ENCODE measurements at regions not wholly inside any gene's neighbourhood (a gene's known extent, or its start where the extent isn't known, plus 50 kb on each side); places are given as distances from the start of the nearest gene placed in this dataset.
"Not testable (repeated sequence)": the region's sequence is repeated elsewhere in the genome, so short reads cannot be mapped to it uniquely, and the experiment has no call there.

DNA sequence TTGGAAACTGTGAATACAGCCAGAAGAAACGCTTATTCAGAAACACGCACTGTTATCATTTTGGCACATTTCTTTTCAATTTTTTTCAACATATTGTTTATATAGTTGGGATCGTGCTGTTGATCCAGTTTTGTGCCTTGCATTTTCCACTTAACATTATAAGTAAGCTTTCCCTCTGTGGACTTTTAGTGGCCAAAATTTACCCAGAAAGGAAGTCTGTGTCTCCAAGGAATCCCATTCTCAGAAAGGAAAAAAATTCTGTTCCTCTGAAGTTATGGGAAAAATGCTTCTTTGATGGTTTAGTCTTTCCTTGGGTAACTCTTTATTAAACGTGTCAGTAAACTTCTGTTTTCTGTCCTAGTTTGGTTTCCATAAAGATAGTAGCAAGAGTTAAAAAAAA, 280.0 kb downstream of the REEP3 start:
- H3K9ac ChIP-seq (ENCODE audit: low read length): no peak overlapping the region
- no peaks in the 10 kb centered on the region for H3K9me3 ChIP-seq (ENCODE audit: control insufficient read depth, low read length)
- H3K36me3 ChIP-seq (ENCODE audit: control insufficient read depth, insufficient read depth, low read length): no peaks in the 10 kb centered on the region
- H3K4me3 ChIP-seq (ENCODE audit: low read length): no peak overlapping the region
- no peaks in the 10 kb centered on the region for H3K4me1 ChIP-seq (ENCODE audit: control insufficient read depth, insufficient read depth, low read length)
- H3K27me3 ChIP-seq (ENCODE audit: control insufficient read depth, insufficient read depth, low read length): no peaks in the 10 kb centered on the region

DNA sequence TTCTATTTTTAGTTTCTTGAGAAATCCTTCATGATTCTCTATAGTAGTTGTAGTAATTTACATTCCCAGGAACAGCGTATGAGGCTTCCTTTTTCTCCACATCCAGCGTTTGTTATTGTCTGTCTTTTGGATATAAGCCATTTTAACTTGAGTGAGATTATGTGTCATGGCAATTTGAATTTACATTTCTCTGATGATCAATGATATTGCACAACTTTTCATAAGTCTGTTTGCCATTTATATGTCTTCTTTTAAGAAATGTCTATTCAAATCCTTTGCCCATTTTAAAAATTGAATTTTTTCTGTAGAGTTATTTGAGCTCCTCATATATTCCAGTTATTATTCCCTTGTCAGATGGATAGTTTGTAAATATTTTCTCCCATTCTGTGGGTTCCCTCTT, 285.1 kb downstream of the REEP3 start:
- H3K4me1 ChIP-seq (ENCODE audit: control insufficient read depth, insufficient read depth, low read length): no peaks in the 10 kb centered on the region
- H3K9me3 ChIP-seq (ENCODE audit: control insufficient read depth, low read length): no peaks in the 10 kb centered on the region
- no peak overlapping the region for H3K4me3 ChIP-seq (ENCODE audit: low read length)
- no peaks in the 10 kb centered on the region for H3K27me3 ChIP-seq (ENCODE audit: control insufficient read depth, insufficient read depth, low read length)
- no peak overlapping the region for H3K9ac ChIP-seq (ENCODE audit: low read length)
- no peaks in the 10 kb centered on the region for H3K36me3 ChIP-seq (ENCODE audit: control insufficient read depth, insufficient read depth, low read length)

DNA sequence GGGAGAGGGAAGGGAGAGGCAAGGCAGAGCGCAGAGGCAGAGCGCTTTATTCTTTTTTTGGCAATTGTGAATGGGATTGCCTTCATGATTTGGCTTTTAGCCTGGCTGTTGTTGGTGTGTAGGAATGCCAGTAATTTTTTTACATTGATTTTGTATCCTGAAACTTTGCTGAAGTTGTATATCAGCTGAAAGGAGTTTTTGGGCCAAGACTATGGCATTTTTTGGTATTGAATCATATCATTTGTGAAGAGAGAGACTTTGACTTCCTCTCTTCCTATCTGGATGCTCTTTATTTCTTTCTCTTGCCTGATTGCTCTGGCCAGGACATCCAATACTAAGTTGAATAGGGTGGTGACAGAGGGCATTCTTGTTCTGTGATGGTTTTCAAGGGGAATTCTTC, 291.3 kb downstream of the REEP3 start:
- H3K9me3 ChIP-seq (ENCODE audit: control insufficient read depth, low read length): no peaks in the 10 kb centered on the region
- no peak overlapping the region for H3K9ac ChIP-seq (ENCODE audit: low read length)
- no peaks in the 10 kb centered on the region for H3K4me1 ChIP-seq (ENCODE audit: control insufficient read depth, insufficient read depth, low read length)
- no peaks in the 10 kb centered on the region for H3K36me3 ChIP-seq (ENCODE audit: control insufficient read depth, insufficient read depth, low read length)
- H3K27me3 ChIP-seq (ENCODE audit: control insufficient read depth, insufficient read depth, low read length): no peaks in the 10 kb centered on the region
- no peak overlapping the region for H3K4me3 ChIP-seq (ENCODE audit: low read length)

DNA sequence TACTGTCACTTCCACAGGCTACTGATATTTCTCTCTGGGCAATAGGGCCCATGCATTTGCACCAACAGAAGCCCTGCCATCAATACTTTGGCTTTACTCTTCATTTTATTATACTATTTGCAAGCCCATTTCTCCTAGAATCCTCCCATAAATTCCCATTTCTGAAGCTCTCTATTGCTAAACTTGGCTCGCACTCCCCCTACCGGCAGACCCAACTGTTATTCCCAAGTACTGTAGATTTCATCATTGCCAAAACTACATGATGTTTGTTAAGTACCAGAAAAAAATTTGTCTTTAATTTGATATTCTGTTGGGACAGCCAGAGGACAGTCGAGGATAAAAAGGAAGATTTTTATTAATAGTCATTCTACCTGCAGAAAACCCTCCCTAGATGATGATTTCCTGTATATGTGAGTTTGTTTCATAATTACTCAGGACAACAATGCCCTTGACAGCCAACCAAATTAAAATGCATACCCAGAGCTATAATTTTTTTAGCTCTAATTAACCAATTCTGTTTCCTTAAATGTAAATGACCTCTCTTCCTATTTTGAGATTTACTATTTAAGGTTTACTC, 298.6 kb downstream of the REEP3 start:
- no peak overlapping the region for H3K9ac ChIP-seq (ENCODE audit: low read length)
- H3K36me3 ChIP-seq (ENCODE audit: control insufficient read depth, insufficient read depth, low read length): no peaks in the 10 kb centered on the region

DNA sequence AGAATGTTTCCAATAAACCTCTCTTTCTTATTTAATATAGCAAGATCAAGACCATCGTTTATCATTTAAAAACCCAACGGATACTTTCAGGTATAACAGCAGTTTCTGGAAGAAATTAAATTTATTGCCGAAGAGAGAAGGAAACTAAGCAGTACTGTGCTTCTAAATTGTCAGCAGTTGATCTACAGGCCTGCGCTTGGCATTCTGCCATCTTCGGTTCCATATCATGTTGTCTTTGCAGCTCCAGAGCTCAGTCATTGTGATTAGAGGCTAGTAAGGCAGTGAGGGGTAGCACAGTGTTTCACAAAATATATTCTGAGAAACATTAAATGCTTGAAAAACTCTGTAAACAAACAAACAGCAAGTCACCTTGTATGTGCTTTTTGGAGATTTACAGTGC, 301.3 kb downstream of the REEP3 start:
- H3K4me3 ChIP-seq (ENCODE audit: low read length): no peak overlapping the region
- H3K36me3 ChIP-seq (ENCODE audit: control insufficient read depth, insufficient read depth, low read length): no peaks in the 10 kb centered on the region
- no peaks in the 10 kb centered on the region for H3K27me3 ChIP-seq (ENCODE audit: control insufficient read depth, insufficient read depth, low read length)
- no peak overlapping the region for H3K9ac ChIP-seq (ENCODE audit: low read length)
- no peaks in the 10 kb centered on the region for H3K9me3 ChIP-seq (ENCODE audit: control insufficient read depth, low read length)
- H3K4me1 ChIP-seq (ENCODE audit: control insufficient read depth, insufficient read depth, low read length): no peaks in the 10 kb centered on the region

More for the DNA sequence above, 298.6 kb downstream of the REEP3 start:
- Histone ChIP-seq H3K27me3 (ENCODE audit: control insufficient read depth, insufficient read depth, low read length) (no peaks in the 10 kb centered on the region), H3K4me3 (ENCODE audit: low read length) (no peak overlapping the region), H3K9me3 (ENCODE audit: control insufficient read depth, low read length) (no peaks in the 10 kb centered on the region), H3K4me1 (ENCODE audit: control insufficient read depth, insufficient read depth, low read length) (no peaks in the 10 kb centered on the region)

DNA sequence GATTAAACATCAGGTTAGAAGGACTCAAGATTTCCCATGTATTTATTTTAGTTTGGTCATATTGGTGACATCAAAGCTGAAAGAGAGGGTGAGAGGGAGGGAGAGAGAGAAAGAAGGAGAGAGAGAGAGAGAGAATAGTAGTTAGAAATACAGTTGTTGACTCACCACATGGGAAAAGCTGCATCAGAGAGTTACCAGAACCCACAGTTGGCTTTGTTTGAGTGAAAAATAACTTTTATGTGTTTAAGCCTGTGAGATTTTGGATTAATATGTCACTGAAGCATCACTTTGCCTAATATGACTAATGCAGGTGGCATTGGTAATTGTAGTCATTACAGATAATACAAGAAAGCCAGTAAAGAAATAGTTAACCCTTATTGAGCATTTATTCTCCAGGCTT, 303.9 kb downstream of the REEP3 start:
- Histone ChIP-seq H3K9me3 (ENCODE audit: control insufficient read depth, low read length) (no peaks in the 10 kb centered on the region), H3K27me3 (ENCODE audit: control insufficient read depth, insufficient read depth, low read length) (no peaks in the 10 kb centered on the region), H3K36me3 (ENCODE audit: control insufficient read depth, insufficient read depth, low read length) (no peaks in the 10 kb centered on the region), H3K4me3 (ENCODE audit: low read length) (no peak overlapping the region), H3K9ac (ENCODE audit: low read length) (no peak overlapping the region), H3K4me1 (ENCODE audit: control insufficient read depth, insufficient read depth, low read length) (no peaks in the 10 kb centered on the region)

DNA sequence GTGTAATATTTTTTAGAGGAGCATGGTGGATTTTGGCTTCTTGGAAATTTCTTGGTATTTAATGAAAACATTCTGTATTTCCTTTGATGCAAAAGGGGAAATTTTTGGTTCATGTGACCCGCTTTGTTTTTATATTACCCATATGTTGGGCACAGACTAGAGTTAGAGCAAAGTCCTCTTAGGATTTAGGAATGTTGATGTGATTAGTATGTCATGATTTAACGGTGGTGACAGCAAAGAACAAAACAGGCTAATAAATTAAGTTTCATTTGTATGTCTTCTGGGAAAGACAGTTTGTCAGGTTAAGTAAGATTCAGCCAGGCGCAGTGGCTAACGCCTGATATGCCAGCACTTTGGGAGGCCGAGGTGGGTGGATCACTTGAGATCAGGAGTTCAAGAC, 304.6 kb downstream of the REEP3 start:
- no peaks in the 10 kb centered on the region for H3K4me1 ChIP-seq (ENCODE audit: control insufficient read depth, insufficient read depth, low read length)
- no peak overlapping the region for H3K4me3 ChIP-seq (ENCODE audit: low read length)
- no peaks in the 10 kb centered on the region for H3K9me3 ChIP-seq (ENCODE audit: control insufficient read depth, low read length)
- no peaks in the 10 kb centered on the region for H3K36me3 ChIP-seq (ENCODE audit: control insufficient read depth, insufficient read depth, low read length)
- H3K9ac ChIP-seq (ENCODE audit: low read length): no peak overlapping the region
- no peaks in the 10 kb centered on the region for H3K27me3 ChIP-seq (ENCODE audit: control insufficient read depth, insufficient read depth, low read length)

DNA sequence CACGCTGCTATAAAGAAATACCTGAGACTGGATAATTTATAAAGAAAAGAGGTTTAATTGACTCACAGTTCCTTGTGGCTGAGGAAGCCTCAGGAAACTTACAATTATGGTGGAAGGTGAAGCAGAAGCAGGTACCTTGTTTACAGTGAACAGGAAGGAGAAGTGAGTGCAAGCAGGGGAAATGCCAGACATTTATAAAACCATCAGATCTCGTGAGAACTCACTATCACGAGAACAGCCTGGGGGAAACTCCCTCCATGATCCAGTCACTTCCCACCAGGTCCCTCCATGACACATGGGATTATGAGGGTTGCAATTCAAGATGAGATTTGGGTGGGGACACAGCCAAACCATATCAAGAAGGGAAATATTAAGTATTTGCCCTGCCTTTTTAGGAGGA, 305.8 kb downstream of the REEP3 start:
- H3K9me3 ChIP-seq (ENCODE audit: control insufficient read depth, low read length); H3K36me3 ChIP-seq (ENCODE audit: control insufficient read depth, insufficient read depth, low read length); H3K27me3 ChIP-seq (ENCODE audit: control insufficient read depth, insufficient read depth, low read length); H3K9ac ChIP-seq (ENCODE audit: low read length); H3K4me3 ChIP-seq (ENCODE audit: low read length); H3K4me1 ChIP-seq (ENCODE audit: control insufficient read depth, insufficient read depth, low read length): not testable (repeated sequence)

DNA sequence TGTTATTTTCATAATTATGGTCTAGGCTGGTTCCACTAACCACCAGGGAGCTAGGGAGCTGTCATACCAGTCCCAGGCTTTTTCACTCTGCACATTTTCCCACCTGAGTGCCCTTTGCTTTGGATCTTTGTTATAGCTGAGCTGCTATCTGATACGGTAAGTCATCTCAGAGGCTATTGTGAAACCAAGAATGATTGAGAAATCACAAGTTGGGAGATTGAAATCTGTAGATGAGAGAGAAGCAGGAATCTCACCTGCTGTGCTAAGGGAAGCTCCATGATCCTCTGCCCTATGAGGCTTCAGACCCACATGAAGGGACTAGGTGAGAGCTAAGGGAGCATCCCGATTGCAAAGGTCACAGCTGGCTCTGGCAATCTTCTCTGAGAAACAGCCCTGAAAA, 307.8 kb downstream of the REEP3 start:
- no peaks in the 10 kb centered on the region for H3K27me3 ChIP-seq (ENCODE audit: control insufficient read depth, insufficient read depth, low read length)
- H3K9me3 ChIP-seq (ENCODE audit: control insufficient read depth, low read length): no peaks in the 10 kb centered on the region
- no peaks in the 10 kb centered on the region for H3K4me1 ChIP-seq (ENCODE audit: control insufficient read depth, insufficient read depth, low read length)
- no peak overlapping the region for H3K4me3 ChIP-seq (ENCODE audit: low read length)
- no peak overlapping the region for H3K9ac ChIP-seq (ENCODE audit: low read length)
- H3K36me3 ChIP-seq (ENCODE audit: control insufficient read depth, insufficient read depth, low read length): no peaks in the 10 kb centered on the region

DNA sequence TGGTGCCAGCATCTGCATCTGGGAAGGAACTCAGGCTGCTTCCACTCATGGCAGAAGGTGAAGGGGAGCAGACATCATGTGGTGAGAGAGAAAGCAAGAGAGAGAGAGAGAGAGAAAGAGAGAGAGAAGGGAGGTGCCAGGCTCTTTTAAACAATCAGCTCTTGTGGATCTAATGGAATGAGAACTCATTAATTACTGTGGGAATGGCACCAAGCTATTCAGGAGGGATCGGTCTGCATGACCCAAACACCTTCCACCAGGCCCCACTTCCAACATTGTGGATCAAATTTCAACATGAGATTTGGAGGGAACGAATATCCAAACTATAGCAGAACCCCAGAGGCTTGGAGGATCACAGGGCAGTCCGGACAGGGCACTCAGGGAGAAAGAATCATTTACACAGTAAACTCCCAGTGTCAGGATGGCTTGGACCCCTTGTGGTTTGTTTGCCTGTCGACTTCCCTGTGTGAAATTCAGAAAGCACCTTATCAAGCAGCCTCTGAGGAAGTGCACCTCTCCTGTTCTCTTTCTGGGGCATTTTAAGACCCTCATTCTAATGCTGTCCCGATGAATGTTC, 308.5 kb downstream of the REEP3 start:
- Histone ChIP-seq H3K4me1 (ENCODE audit: control insufficient read depth, insufficient read depth, low read length) (no peaks in the 10 kb centered on the region), H3K36me3 (ENCODE audit: control insufficient read depth, insufficient read depth, low read length) (no peaks in the 10 kb centered on the region), H3K9me3 (ENCODE audit: control insufficient read depth, low read length) (no peaks in the 10 kb centered on the region), H3K9ac (ENCODE audit: low read length) (no peak overlapping the region), H3K27me3 (ENCODE audit: control insufficient read depth, insufficient read depth, low read length) (no peaks in the 10 kb centered on the region), H3K4me3 (ENCODE audit: low read length) (no peak overlapping the region)

DNA sequence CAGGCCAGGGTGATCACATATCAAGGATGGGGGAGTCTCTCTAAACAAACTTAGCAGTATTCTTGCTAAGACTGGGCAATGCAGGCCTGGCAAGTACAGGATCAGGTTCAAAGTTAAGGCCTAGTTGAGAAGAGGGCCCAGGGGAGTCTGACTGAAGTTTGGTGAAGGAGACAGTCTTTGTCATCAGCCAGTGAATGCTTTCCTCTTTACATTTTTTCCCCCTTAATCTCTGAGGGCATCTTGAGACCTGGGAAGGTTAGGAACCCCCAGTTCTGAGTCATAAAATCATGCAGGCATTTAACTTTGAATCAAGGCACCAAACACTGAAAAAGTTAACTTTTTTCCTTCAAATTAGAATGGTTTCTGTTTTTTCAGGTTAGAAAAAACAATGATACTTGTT, 311.5 kb downstream of the REEP3 start:
- Histone ChIP-seq H3K27me3 (ENCODE audit: control insufficient read depth, insufficient read depth, low read length) (no peaks in the 10 kb centered on the region), H3K9ac (ENCODE audit: low read length) (no peak overlapping the region), H3K36me3 (ENCODE audit: control insufficient read depth, insufficient read depth, low read length) (no peaks in the 10 kb centered on the region), H3K4me3 (ENCODE audit: low read length) (no peak overlapping the region), H3K9me3 (ENCODE audit: control insufficient read depth, low read length) (no peaks in the 10 kb centered on the region), H3K4me1 (ENCODE audit: control insufficient read depth, insufficient read depth, low read length) (no peaks in the 10 kb centered on the region)

DNA sequence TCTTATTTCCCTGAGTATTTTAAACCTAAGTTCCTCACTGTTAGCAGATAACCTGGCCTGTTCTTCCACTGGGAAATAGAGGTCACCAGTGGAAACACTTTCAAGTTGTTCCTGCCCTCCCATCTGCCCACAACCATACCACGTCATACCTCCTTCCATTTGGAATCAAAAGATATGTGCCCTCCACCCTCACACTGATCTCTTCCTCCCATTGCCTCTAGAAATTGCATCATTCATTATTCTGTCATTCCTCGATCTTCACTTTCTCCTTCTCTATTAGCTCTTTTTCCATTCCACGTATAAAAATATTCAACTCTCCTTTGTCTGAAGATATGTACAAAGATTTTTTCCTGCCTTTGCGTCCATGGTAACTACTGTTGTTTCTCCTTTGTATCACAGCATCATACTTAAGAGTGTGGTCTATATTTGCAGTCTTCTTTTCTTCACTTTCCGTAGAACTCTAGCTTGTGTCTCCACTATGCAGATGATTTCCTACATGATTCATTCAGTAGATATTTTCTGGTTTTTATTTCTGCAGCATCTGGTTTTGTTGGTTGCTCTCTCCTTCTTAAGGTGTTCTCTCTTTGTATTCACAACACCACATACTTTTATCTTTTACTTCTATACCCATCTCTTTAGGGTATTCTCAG, 312.3 kb downstream of the REEP3 start:
- no peaks in the 10 kb centered on the region for H3K36me3 ChIP-seq (ENCODE audit: control insufficient read depth, insufficient read depth, low read length)
- H3K4me1 ChIP-seq (ENCODE audit: control insufficient read depth, insufficient read depth, low read length): no peaks in the 10 kb centered on the region
- no peaks in the 10 kb centered on the region for H3K9me3 ChIP-seq (ENCODE audit: control insufficient read depth, low read length)
- H3K4me3 ChIP-seq (ENCODE audit: low read length): no peak overlapping the region
- H3K9ac ChIP-seq (ENCODE audit: low read length): no peak overlapping the region
- no peaks in the 10 kb centered on the region for H3K27me3 ChIP-seq (ENCODE audit: control insufficient read depth, insufficient read depth, low read length)

Data from mucosa of stomach (tissue), 1 donor.